HG03442 (cell line): ENCODE measurements at regions not wholly inside any gene's neighbourhood (a gene's known extent, or its start where the extent isn't known, plus 50 kb on each side); places are given as distances from the start of the nearest gene placed in this dataset.

Source experiments
- ATAC-seq: cut with Tn5 transposase; IDR thresholded peaks from one replicate; pipeline ENCODE4 v1.9.1; 2021; ENCODE audit warnings: mild to moderate bottlenecking, moderate library complexity; ENCODE audit not compliant: unreplicated experiment

GRCh38 chr20:39266989-39267388 lies 304.8 kb downstream of the DHX35 start:
- no peak for ATAC-seq

GRCh38 chr20:39264506-39265172 lies 302.5 kb downstream of the DHX35 start:
- no peak for ATAC-seq

GRCh38 chr20:39263076-39263475 lies 300.9 kb downstream of the DHX35 start:
- no peak for ATAC-seq

- ATAC-seq: no peak
Measured at GRCh38 chr20:39259808-39260207, 297.7 kb downstream of the DHX35 start.

GRCh38 chr20:39259010-39259803 lies 297.1 kb downstream of the DHX35 start:
- no peak for ATAC-seq

GRCh38 chr20:39258253-39258652 lies 296.1 kb downstream of the DHX35 start:
- no peak for ATAC-seq

- ATAC-seq: no peak
Measured at GRCh38 chr20:39253051-39253755, 291.1 kb downstream of the DHX35 start.

GRCh38 chr20:39252035-39252434 lies 289.9 kb downstream of the DHX35 start:
- ATAC-seq: no peak

GRCh38 chr20:39249798-39250197 lies 287.7 kb downstream of the DHX35 start:
- no peak for ATAC-seq

GRCh38 chr20:39248862-39249485 lies 286.8 kb downstream of the DHX35 start:
- ATAC-seq: no peak

GRCh38 chr20:39248171-39248861 lies 286.2 kb downstream of the DHX35 start:
- ATAC-seq: no peak

GRCh38 chr20:39246436-39246835 lies 284.3 kb downstream of the DHX35 start:
- ATAC-seq: no peak

GRCh38 chr20:39245685-39246311 lies 283.7 kb downstream of the DHX35 start:
- ATAC-seq: no peak

- ATAC-seq: no peak
Measured at GRCh38 chr20:39243962-39244361, 281.8 kb downstream of the DHX35 start.

- ATAC-seq: no peak
Measured at GRCh38 chr20:39242614-39243013, 280.5 kb downstream of the DHX35 start.

- no peak for ATAC-seq
Measured at GRCh38 chr20:39234520-39235095, 272.5 kb downstream of the DHX35 start.

GRCh38 chr20:39233755-39234154 lies 271.6 kb downstream of the DHX35 start:
- ATAC-seq: no peak

GRCh38 chr20:39227416-39227815 lies 265.3 kb downstream of the DHX35 start:
- no peak for ATAC-seq

GRCh38 chr20:39225978-39226377 lies 263.8 kb downstream of the DHX35 start:
- no peak for ATAC-seq

GRCh38 chr20:39225536-39225935 lies 263.4 kb downstream of the DHX35 start:
- ATAC-seq: no peak
